Keratinocyte (primary cell): ENCODE measurements at regions not wholly inside any gene's neighbourhood (a gene's known extent, or its start where the extent isn't known, plus 50 kb on each side); places are given as distances from the start of the nearest gene placed in this dataset.

ENCODE experiments used
- EZH2 ChIP-seq: IDR thresholded peaks from one replicate; pipeline ENCODE4 v1.6.1; 2012; ENCODE audit warnings: inconsistent platforms, mild to moderate bottlenecking, low read length, moderate library complexity
- TF ChIP-seq, protein P1 (sequence below), 3 experiments: IDR thresholded peaks in 1 of 3; conservative IDR thresholded peaks in 1 of 3; optimal IDR thresholded peaks in 1 of 3; 2 replicates in 2 of 3; 3 replicates in 1 of 3; pipeline versions ENCODE3 to v1.5.1; 2011; ENCODE audit warnings: low read length in 3 of 3, mild to moderate bottlenecking in 3 of 3, moderate library complexity in 2 of 3, control low read depth in 1 of 3, inconsistent platforms in 1 of 3; ENCODE audit not compliant: insufficient read depth in 2 of 3; ENCODE audit errors: extremely low read depth in 1 of 3

DNA sequence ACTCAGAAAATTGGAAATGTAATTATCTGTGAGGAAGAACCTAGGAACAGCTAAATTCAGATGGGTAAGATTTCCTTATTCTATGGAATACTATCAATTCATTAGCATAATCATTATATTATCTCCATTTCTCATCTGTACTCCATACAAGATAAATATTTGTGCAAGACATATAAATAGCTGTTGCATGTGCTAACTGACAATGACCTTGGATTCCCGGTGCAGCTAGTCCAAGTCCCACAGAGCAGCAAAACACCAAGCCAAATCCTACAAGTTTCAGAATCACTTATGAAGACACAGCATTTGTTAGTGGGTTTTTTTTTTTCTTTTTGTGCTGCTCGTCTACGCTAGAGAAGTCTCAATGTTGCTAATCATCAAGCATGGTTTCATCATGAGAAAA is 64.8 kb downstream of the NUDT12 start:
- no peak for TF ChIP-seq EZH2
- TF ChIP-seq, protein P1, sequence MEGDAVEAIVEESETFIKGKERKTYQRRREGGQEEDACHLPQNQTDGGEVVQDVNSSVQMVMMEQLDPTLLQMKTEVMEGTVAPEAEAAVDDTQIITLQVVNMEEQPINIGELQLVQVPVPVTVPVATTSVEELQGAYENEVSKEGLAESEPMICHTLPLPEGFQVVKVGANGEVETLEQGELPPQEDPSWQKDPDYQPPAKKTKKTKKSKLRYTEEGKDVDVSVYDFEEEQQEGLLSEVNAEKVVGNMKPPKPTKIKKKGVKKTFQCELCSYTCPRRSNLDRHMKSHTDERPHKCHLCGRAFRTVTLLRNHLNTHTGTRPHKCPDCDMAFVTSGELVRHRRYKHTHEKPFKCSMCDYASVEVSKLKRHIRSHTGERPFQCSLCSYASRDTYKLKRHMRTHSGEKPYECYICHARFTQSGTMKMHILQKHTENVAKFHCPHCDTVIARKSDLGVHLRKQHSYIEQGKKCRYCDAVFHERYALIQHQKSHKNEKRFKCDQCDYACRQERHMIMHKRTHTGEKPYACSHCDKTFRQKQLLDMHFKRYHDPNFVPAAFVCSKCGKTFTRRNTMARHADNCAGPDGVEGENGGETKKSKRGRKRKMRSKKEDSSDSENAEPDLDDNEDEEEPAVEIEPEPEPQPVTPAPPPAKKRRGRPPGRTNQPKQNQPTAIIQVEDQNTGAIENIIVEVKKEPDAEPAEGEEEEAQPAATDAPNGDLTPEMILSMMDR (optimal IDR thresholded peaks at IDR 0.05 in 1 of 3, IDR thresholded peaks at IDR 0.05 in 1 of 3, conservative IDR thresholded peaks at IDR 0.05 in 1 of 3; ENCODE audit: extremely low read depth in 1 of 3, insufficient read depth in 2 of 3, low read length in 3 of 3), result no peak
